ENCODE measurements at regions not wholly inside any gene's neighbourhood (a gene's known extent, or its start where the extent isn't known, plus 50 kb on each side); places are given as distances from the start of the nearest gene placed in this dataset.

DNA sequence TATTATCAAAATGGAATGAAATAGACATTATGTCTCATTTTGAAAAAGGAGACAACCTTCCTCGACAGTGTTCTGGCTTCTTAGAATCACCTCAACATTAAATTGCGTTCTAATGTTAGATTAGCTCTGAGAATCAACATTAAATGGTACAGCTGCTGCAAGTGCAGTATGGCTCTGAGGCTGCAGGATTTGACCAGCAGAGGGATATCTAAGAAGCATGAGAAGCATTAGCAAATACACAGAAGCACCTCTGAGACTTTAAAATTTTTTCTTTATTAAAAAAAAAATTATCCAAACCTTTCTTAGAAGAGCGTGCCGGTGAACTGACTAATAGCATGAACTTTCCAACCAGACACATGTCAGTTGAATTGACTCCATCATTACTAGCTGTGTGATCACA lies 253.4 kb upstream of the LRIG3 start:
- no peaks in the 10 kb centered on the region for H3K27me3 ChIP-seq (ENCODE audit: control insufficient read depth in 1 of 2, insufficient read depth in 2 of 2, low read length in 2 of 2)
- no peaks in the 10 kb centered on the region for H3K4me1 ChIP-seq (ENCODE audit: insufficient read depth, low read length)
- H3K36me3 ChIP-seq (ENCODE audit: insufficient read depth, low read length), result no peaks in the 10 kb centered on the region
- H3K27ac ChIP-seq (ENCODE audit: low read depth, low read length), result no peak overlapping the region
- H3K9me3 ChIP-seq (ENCODE audit: low read length), result no peaks in the 10 kb centered on the region
- no peak overlapping the region for H3K4me3 ChIP-seq (ENCODE audit: low read depth in 1 of 2, low read length in 2 of 2)
- no peak overlapping the region for H3K9ac ChIP-seq (ENCODE audit: low read length)

DNA sequence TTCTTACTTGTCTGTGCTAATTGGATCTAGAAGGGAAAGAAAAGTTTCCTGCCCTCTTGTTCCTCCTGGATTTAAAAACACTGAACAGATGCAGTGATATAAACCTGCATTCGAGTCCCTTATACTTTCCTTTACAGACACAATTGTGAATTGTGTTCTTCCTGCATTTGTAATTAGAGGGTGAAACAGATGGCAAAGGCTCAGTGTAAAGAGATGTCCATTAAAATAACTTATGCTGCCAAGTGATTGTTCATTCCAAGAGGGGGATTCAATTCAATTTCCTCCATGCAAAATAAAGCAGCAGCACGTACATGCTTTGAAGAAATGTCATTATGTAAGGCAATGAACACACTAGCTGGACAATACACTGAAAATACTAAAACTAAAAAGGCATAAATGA lies 248.3 kb upstream of the LRIG3 start:
- Histone ChIP-seq H3K9ac (ENCODE audit: low read length) (no peak overlapping the region), H3K27ac (ENCODE audit: low read depth, low read length) (no peak overlapping the region), H3K27me3 (ENCODE audit: control insufficient read depth in 1 of 2, insufficient read depth in 2 of 2, low read length in 2 of 2) (no peaks in the 10 kb centered on the region), H3K36me3 (ENCODE audit: insufficient read depth, low read length) (no peaks in the 10 kb centered on the region), H3K4me1 (ENCODE audit: insufficient read depth, low read length) (no peaks in the 10 kb centered on the region), H3K4me3 (ENCODE audit: low read depth in 1 of 2, low read length in 2 of 2) (no peak overlapping the region), H3K9me3 (ENCODE audit: low read length) (no peaks in the 10 kb centered on the region)

DNA sequence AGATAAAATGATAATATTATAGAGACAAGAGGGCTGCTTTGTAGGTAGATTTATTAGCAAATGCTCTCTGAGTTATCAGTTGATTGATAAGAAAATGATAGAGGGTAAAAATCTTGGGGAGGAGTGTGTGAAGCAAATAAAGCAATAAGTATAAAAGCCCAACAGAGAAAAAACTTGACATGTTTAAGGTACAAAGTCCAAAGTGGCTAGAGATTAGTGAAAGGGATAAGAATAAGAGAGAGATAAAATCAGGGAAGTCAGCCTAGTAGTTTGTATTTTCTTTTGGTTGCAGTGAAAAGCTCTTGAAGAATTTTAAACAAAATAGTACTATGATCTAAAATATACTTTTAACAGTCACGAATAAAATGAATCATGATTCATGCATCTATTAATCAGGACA lies 246.2 kb upstream of the LRIG3 start:
- Histone ChIP-seq H3K4me1 (ENCODE audit: insufficient read depth, low read length) (no peaks in the 10 kb centered on the region), H3K27me3 (ENCODE audit: control insufficient read depth in 1 of 2, insufficient read depth in 2 of 2, low read length in 2 of 2) (no peaks in the 10 kb centered on the region), H3K4me3 (ENCODE audit: low read depth in 1 of 2, low read length in 2 of 2) (no peak overlapping the region), H3K9ac (ENCODE audit: low read length) (no peak overlapping the region), H3K27ac (ENCODE audit: low read depth, low read length) (no peak overlapping the region), H3K36me3 (ENCODE audit: insufficient read depth, low read length) (no peaks in the 10 kb centered on the region), H3K9me3 (ENCODE audit: low read length) (no peaks in the 10 kb centered on the region)

DNA sequence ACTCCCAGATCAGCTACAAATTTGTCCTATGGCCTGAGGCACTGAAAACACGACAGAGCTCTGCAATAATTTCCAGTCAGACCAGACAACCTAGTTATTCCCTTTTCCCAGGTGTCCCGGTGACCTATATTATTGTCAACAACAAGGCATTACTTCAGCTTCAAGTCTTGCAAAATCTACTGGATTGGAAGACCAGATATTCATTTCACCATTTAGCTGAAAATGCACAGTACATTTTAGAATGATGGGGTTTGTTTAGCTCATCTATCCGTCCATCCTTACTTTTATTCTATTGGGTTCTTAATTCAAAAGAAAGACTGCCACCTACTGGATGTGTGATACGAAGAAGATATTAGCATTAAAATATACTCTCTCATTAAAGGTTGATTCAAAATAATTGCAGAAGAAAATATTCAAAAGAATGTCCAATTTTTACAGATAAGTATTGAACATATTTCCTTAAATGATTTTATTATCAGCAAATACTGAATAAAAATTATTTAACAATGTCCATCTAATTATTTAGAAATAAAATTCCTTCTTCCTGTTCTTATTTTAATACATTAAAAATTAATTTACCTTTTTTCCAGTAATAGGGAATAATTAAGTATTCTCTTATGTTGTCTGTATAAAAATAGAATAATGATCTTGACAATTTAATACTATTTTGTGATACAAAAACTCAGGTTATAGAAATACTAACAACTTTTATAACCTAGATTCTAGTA lies 244.9 kb upstream of the LRIG3 start:
- Histone ChIP-seq H3K4me3 (ENCODE audit: low read depth in 1 of 2, low read length in 2 of 2) (no peak overlapping the region), H3K27me3 (ENCODE audit: control insufficient read depth in 1 of 2, insufficient read depth in 2 of 2, low read length in 2 of 2) (no peaks in the 10 kb centered on the region), H3K9ac (ENCODE audit: low read length) (no peak overlapping the region), H3K27ac (ENCODE audit: low read depth, low read length) (no peak overlapping the region), H3K4me1 (ENCODE audit: insufficient read depth, low read length) (no peaks in the 10 kb centered on the region), H3K9me3 (ENCODE audit: low read length) (no peaks in the 10 kb centered on the region), H3K36me3 (ENCODE audit: insufficient read depth, low read length) (no peaks in the 10 kb centered on the region)

DNA sequence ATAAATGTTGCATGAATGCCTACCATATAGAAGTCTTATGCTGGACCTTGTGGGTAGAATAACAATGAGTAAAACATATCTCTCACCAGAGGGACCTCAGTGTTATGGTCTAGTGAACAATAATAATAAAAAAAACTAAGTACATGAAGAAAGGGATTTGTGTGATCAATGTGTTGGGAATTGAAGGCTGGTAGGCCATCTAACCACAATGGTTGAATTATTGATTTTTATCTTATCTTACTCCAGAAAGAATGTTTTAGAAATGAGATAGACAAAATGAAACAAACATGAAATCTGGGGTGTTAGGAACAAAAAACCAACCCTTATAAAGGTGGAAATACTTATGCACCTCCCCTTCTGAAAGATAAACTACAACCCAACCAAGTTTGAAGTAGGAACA lies 243.9 kb upstream of the LRIG3 start:
- Histone ChIP-seq H3K36me3 (ENCODE audit: insufficient read depth, low read length) (no peaks in the 10 kb centered on the region), H3K9me3 (ENCODE audit: low read length) (no peaks in the 10 kb centered on the region)

DNA sequence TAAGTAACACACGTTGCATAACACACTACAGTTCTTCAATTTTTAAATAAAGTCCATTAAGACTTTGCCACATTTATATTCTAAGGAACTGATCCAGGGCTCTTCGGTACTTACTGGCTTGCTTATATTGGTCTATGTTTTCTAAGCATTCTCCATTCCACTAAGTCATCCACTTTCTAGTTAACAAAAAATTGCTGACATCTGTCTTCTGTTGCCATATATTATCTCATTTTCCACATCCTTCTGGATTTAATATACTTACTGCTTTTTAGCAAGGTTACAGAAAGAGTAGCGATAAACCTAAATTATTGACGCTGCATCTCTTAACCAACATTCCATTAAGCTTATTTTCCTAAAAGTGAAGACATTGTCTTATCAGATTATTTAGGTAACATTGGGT lies 238.4 kb upstream of the LRIG3 start:
- H3K9ac ChIP-seq (ENCODE audit: low read length), result no peak overlapping the region
- H3K27ac ChIP-seq (ENCODE audit: low read depth, low read length), result no peak overlapping the region
- no peaks in the 10 kb centered on the region for H3K27me3 ChIP-seq (ENCODE audit: control insufficient read depth in 1 of 2, insufficient read depth in 2 of 2, low read length in 2 of 2)
- H3K9me3 ChIP-seq (ENCODE audit: low read length), result no peaks in the 10 kb centered on the region
- no peaks in the 10 kb centered on the region for H3K36me3 ChIP-seq (ENCODE audit: insufficient read depth, low read length)
- no peaks in the 10 kb centered on the region for H3K4me1 ChIP-seq (ENCODE audit: insufficient read depth, low read length)
- H3K4me3 ChIP-seq (ENCODE audit: low read depth in 1 of 2, low read length in 2 of 2), result no peak overlapping the region

More for the DNA sequence above, 243.9 kb upstream of the LRIG3 start:
- no peaks in the 10 kb centered on the region for H3K4me1 ChIP-seq (ENCODE audit: insufficient read depth, low read length)
- no peak overlapping the region for H3K9ac ChIP-seq (ENCODE audit: low read length)
- no peaks in the 10 kb centered on the region for H3K27me3 ChIP-seq (ENCODE audit: control insufficient read depth in 1 of 2, insufficient read depth in 2 of 2, low read length in 2 of 2)
- no peak overlapping the region for H3K4me3 ChIP-seq (ENCODE audit: low read depth in 1 of 2, low read length in 2 of 2)
- H3K27ac ChIP-seq (ENCODE audit: low read depth, low read length), result no peak overlapping the region

DNA sequence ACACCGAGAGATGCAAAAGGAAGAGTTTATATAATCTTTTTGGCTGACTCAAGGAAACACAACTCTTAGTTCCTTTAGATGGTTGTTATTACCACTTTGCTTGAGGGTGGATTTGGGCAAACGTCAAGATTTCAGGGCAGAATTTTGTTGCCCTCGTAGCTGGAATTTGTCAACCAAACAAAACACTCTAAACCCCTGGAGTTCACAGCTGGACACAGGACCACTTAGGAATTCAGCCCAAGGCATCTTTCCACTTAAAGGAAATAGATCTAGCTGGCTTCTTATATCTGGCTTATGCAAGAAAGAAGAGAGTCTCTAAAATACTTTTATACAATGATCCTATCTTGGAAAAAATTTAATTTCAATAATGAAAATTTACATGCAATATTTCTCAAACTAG lies 237.8 kb upstream of the LRIG3 start:
- no peaks in the 10 kb centered on the region for H3K4me1 ChIP-seq (ENCODE audit: insufficient read depth, low read length)
- no peak overlapping the region for H3K4me3 ChIP-seq (ENCODE audit: low read depth in 1 of 2, low read length in 2 of 2)

DNA sequence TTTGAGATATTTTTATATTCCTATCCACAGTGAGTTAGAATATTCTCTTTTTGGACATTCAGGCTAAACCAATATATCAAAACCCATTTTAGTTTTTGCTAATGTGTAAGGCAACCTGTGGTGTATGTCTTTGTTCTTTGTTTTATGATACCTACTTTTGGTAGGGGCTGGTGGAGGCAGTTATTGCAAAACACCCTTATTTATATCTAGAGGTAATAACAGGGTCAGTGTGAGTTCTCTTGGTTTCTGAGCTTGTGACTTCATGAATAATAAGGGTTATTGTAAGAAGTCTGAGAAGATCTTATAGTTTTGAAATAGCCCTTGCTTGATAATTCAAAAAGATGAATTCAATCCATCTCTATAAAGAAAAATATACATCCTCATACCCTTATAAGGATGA lies 235.1 kb upstream of the LRIG3 start:
- no peak overlapping the region for H3K27ac ChIP-seq (ENCODE audit: low read depth, low read length)
- no peaks in the 10 kb centered on the region for H3K4me1 ChIP-seq (ENCODE audit: insufficient read depth, low read length)
- no peaks in the 10 kb centered on the region for H3K9me3 ChIP-seq (ENCODE audit: low read length)
- no peaks in the 10 kb centered on the region for H3K27me3 ChIP-seq (ENCODE audit: control insufficient read depth in 1 of 2, insufficient read depth in 2 of 2, low read length in 2 of 2)
- no peak overlapping the region for H3K4me3 ChIP-seq (ENCODE audit: low read depth in 1 of 2, low read length in 2 of 2)
- H3K9ac ChIP-seq (ENCODE audit: low read length), result no peak overlapping the region
- no peaks in the 10 kb centered on the region for H3K36me3 ChIP-seq (ENCODE audit: insufficient read depth, low read length)

More for the DNA sequence above, 237.8 kb upstream of the LRIG3 start:
- Histone ChIP-seq H3K36me3 (ENCODE audit: insufficient read depth, low read length) (no peaks in the 10 kb centered on the region), H3K9me3 (ENCODE audit: low read length) (no peaks in the 10 kb centered on the region), H3K27me3 (ENCODE audit: control insufficient read depth in 1 of 2, insufficient read depth in 2 of 2, low read length in 2 of 2) (no peaks in the 10 kb centered on the region), H3K27ac (ENCODE audit: low read depth, low read length) (no peak overlapping the region), H3K9ac (ENCODE audit: low read length) (no peak overlapping the region)

DNA sequence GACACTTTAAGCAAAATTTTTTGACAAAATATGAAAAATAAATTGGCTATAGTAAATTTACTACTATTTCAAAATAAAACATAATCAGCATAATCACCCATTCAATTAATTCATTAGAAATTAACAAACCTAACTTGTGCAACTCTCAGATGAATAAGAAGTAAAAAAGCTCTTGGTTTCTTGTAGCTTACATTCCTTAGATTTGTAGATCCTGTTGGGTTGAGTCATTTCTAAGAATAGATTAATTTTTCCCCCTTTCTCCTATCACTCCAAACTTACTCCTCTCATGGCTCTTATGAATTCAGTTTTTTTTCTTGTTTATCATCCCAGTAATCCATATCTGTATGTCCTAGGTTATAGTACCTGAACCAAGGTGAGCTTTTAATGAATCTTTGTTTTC lies 230.9 kb upstream of the LRIG3 start:
- Histone ChIP-seq H3K4me1 (ENCODE audit: insufficient read depth, low read length) (no peaks in the 10 kb centered on the region), H3K36me3 (ENCODE audit: insufficient read depth, low read length) (no peaks in the 10 kb centered on the region), H3K9me3 (ENCODE audit: low read length) (no peaks in the 10 kb centered on the region), H3K9ac (ENCODE audit: low read length) (no peak overlapping the region), H3K27me3 (ENCODE audit: control insufficient read depth in 1 of 2, insufficient read depth in 2 of 2, low read length in 2 of 2) (no peaks in the 10 kb centered on the region), H3K4me3 (ENCODE audit: low read depth in 1 of 2, low read length in 2 of 2) (no peak overlapping the region), H3K27ac (ENCODE audit: low read depth, low read length) (no peak overlapping the region)

DNA sequence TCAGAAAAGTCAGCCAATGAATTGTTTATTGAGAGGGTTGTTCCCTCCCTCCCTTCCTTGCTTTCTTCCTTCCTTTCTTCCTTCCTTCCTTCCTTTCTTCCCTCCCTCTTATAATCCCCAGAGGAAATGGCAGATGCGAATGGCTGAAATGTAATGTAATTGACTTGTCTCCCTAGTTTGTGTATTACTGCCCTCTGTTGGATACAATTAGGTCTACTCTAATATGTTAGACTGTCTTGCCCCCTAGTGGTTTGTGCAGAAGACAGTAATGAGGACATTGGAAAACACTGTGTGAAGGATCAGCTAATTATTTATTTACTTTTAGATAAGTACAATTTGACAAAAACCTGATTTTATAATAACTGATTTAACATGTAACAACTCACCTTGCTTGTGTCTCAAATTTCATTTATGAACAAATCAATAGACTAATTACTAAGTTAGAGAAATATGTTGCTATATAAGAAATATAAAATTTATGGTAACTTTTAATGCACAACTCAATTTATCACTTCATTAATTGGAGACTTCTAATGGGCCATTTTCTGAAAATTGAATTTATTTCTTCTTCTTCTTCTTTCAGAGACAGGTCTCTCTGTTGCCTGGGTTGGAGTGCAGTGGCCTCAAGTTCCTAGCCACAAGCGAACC lies 229.8 kb upstream of the LRIG3 start:
- no peak overlapping the region for H3K9ac ChIP-seq (ENCODE audit: low read length)
- no peaks in the 10 kb centered on the region for H3K36me3 ChIP-seq (ENCODE audit: insufficient read depth, low read length)
- no peak overlapping the region for H3K27ac ChIP-seq (ENCODE audit: low read depth, low read length)
- H3K9me3 ChIP-seq (ENCODE audit: low read length), result no peaks in the 10 kb centered on the region
- H3K4me1 ChIP-seq (ENCODE audit: insufficient read depth, low read length), result no peaks in the 10 kb centered on the region
- H3K27me3 ChIP-seq (ENCODE audit: control insufficient read depth in 1 of 2, insufficient read depth in 2 of 2, low read length in 2 of 2), result no peaks in the 10 kb centered on the region
- H3K4me3 ChIP-seq (ENCODE audit: low read depth in 1 of 2, low read length in 2 of 2), result no peak overlapping the region

DNA sequence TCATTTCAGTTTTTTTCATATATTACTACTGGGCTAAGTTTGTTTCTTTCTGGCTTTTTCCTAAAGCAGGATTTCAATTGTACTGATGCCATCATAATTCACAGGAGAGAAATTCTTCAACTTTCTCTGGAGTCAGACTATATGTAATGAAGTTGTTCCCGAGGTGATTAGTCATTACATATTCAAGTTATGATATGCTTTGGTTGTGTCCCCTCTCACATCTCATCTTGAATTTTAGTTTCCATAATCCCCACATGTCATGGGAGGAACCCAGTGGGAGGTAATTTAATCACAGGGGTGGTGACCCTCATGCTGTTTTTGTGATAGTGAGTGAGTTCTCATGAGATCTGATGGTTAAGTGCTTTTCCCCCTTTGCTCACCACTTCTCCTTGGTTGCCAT lies 227.5 kb upstream of the LRIG3 start:
- Histone ChIP-seq H3K27me3 (ENCODE audit: control insufficient read depth in 1 of 2, insufficient read depth in 2 of 2, low read length in 2 of 2) (no peaks in the 10 kb centered on the region), H3K36me3 (ENCODE audit: insufficient read depth, low read length) (no peaks in the 10 kb centered on the region), H3K4me1 (ENCODE audit: insufficient read depth, low read length) (no peaks in the 10 kb centered on the region), H3K9ac (ENCODE audit: low read length) (no peak overlapping the region), H3K4me3 (ENCODE audit: low read depth in 1 of 2, low read length in 2 of 2) (no peak overlapping the region), H3K27ac (ENCODE audit: low read depth, low read length) (no peak overlapping the region), H3K9me3 (ENCODE audit: low read length) (no peaks in the 10 kb centered on the region)

DNA sequence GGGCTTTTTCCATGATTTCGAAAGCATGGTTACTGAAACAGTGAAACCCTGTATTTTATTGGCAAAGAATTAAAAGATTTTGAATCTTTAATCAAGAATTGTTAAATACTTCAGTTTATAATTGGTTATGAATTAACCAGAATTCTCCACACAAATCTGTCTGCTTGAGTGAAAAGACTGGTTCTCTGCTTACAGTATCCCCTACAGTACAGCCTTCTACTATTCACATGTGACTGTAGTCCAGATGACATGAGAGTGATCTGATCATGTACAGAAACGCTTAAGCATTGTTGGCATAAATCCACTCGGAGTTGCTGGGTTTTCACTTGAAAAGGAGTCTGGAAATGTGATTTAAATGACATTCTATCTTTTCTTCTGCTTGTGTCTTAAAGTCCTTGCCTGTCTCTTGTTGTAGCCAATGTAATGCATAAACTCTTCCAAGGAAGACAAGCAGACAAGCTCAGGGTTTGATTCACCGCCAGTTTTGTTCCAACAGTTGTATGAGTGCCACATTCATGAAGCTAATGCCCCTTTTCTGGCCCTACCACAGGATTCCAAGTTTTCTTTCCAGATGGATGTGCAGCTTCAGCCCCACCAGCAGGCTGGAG lies 222.0 kb upstream of the LRIG3 start:
- Histone ChIP-seq H3K27me3 (ENCODE audit: control insufficient read depth in 1 of 2, insufficient read depth in 2 of 2, low read length in 2 of 2) (no peaks in the 10 kb centered on the region), H3K9ac (ENCODE audit: low read length) (no peak overlapping the region), H3K4me3 (ENCODE audit: low read depth in 1 of 2, low read length in 2 of 2) (no peak overlapping the region), H3K36me3 (ENCODE audit: insufficient read depth, low read length) (no peaks in the 10 kb centered on the region), H3K27ac (ENCODE audit: low read depth, low read length) (no peak overlapping the region), H3K9me3 (ENCODE audit: low read length) (no peaks in the 10 kb centered on the region), H3K4me1 (ENCODE audit: insufficient read depth, low read length) (no peaks in the 10 kb centered on the region)

All from muscle layer of colon (tissue), 2 donors.